ENCODE measurements at regions not wholly inside any gene's neighbourhood (a gene's known extent, or its start where the extent isn't known, plus 50 kb on each side); places are given as distances from the start of the nearest gene placed in this dataset.

- H3K4me1 ChIP-seq (ENCODE audit: control insufficient read depth, extremely low read depth, insufficient read depth, low read length), result no peaks in the 10 kb centered on the region
- H3K9me1 ChIP-seq (replicated peaks; ENCODE audit: control insufficient read depth, extremely low read depth, insufficient read depth, low read length), result no peaks in the 10 kb centered on the region
- no peak overlapping the region for H3K9ac ChIP-seq (replicated peaks; ENCODE audit: extremely low read depth, insufficient read depth, low read length)
- no peak overlapping the region for H2AFZ ChIP-seq (ENCODE audit: low read depth, low read length)
- H3K4me2 ChIP-seq (ENCODE audit: insufficient read depth, low read length), result no peak overlapping the region
- intact Hi-C loops (cut with micrococcal nuclease) (no loop called here), dilution Hi-C loops (cut with MboI; ENCODE audit: extremely low pct_ligation_motif_present, low sequenced_read_pairs) (no loop called here)
- no TSS peak for BruUV-seq (replicated peaks)
- H3K36me3 ChIP-seq (ENCODE audit: control insufficient read depth in 2 of 2, extremely low read depth in 1 of 2, insufficient read depth in 2 of 2, low read length in 2 of 2), result no peaks in the 10 kb centered on the region
- H3K9me3 ChIP-seq (replicated peaks; ENCODE audit: control insufficient read depth, insufficient read depth, low read length), result no peaks in the 10 kb centered on the region
- ChIA-PET POLR2A (interaction anchor here (0.6 kb wide), 1 partner anchor 237 kb away, joined by 3 read pairs; no protein-coding TSS in a partner anchor), CTCF (interaction anchor here (0.7 to 1.6 kb wide), 3 partner anchors 8 to 355 kb away, joined by 3 to 4 read pairs (median 4); partner anchors contain the start of gene ENC1)
- no peak for TF ChIP-seq POLR2A (IDR thresholded peaks at IDR 0.05; ENCODE audit: low read depth, low read length)
- no peak for TF ChIP-seq EZH2 (IDR thresholded peaks at IDR 0.05; ENCODE audit: borderline replicate concordance, low read depth, low read length, severe bottlenecking)
- no peak for TF ChIP-seq POLR2AphosphoS5 (IDR thresholded peaks at IDR 0.05; ENCODE audit: insufficient read depth, low read depth, low read length)
- no peak for TF ChIP-seq FOS (IDR thresholded peaks at IDR 0.05; ENCODE audit: borderline replicate concordance, insufficient read depth, low read length)
- TF ChIP-seq MAX (IDR thresholded peaks at IDR 0.05; ENCODE audit: insufficient read depth, insufficient read length), result no peak
- no peak for TF ChIP-seq MYC (IDR thresholded peaks at IDR 0.05; ENCODE audit: low read depth, low read length)
- TF ChIP-seq JUN (IDR thresholded peaks at IDR 0.05; ENCODE audit: borderline replicate concordance, insufficient read depth, insufficient read length, low read depth), result no peak
- no peak for TF ChIP-seq GATA2 (IDR thresholded peaks at IDR 0.05; ENCODE audit: insufficient read depth, insufficient read length, low read depth, low read length)
- TF ChIP-seq CTCF (IDR thresholded peaks at IDR 0.05; ENCODE audit: extremely low read depth in 1 of 2, insufficient read depth in 1 of 2, low read depth in 1 of 2, low read length in 2 of 2), result no peak
- no peaks in the 10 kb centered on the region for H3K79me2 ChIP-seq (ENCODE audit: control insufficient read depth, insufficient read depth, low read length)
- DNase-seq (ENCODE audit: low read depth, low spot score), result no peak
- H3K27ac ChIP-seq (ENCODE audit: insufficient read depth, low read depth, low read length), result no peak overlapping the region
- H3K4me3 ChIP-seq (replicated peaks in 1 of 3; ENCODE audit: insufficient read depth in 1 of 3, low read depth in 1 of 3, low read length in 3 of 3), result no peak overlapping the region
- no peaks in the 10 kb centered on the region for H4K20me1 ChIP-seq (replicated peaks; ENCODE audit: control insufficient read depth, extremely low read depth, insufficient read depth, low read length)
- no peaks in the 10 kb centered on the region for H3K27me3 ChIP-seq (ENCODE audit: control insufficient read depth in 2 of 2, insufficient read depth in 2 of 2, low read length in 2 of 2)
- no peak for FAIRE-seq
Observed at GRCh38 chr5:74567411-74567995, 73.0 kb downstream of the ENC1 start.

All from endothelial cell of umbilical vein (primary cell).